ENCODE measurements at regions not wholly inside any gene's neighbourhood (a gene's known extent, or its start where the extent isn't known, plus 50 kb on each side); places are given as distances from the start of the nearest gene placed in this dataset.

DNA sequence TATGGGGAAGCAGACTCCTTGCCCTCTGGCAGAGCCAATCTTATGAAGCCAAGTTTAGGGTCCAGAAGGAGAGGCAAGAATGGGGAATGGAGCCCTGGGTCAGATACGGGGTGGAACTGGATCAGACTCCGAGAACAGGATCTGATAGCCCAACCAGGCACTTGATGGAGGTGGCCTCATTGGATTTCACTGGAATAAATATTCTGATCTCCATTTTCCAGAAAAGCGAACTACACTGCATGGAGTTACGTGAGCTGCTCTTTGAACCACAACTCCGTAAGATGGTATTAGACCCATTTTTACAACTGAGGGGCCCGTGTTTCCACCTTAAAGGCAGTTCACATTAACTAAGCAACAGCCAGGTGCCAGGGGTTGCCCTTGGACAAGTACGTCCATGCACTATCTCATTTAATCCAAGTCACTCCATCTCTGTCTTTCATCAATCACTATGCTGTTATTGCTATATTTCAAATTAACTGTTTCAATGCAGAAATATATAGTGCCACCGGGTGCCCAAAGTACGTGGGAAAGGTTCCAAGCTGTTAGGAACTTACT is 155.2 kb downstream of the BCL11B start:
- DNase-seq = no peak

DNA sequence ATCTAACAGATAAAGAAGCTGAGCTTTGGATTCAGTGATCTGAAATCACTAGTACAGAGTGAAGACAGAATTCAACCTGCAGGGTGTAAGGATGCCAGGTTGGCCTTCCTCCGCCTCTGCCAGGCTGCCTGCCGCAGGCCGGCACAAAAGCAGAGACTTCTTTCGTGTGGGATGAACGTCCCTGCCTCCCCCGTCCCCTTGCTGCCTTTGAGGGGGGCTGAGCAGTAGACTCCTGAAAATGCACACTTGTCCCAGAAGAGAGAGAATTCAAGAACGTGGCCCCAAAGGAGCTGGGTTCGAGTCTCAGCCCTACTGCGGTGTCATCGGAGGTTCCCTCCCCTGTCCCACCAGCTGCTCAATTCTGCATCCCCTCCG is 154.3 kb downstream of the BCL11B start:
- DNase-seq = no peak

GRCh38 chr14:99118046-99118721 is 153.8 kb downstream of the BCL11B start:
- DNase-seq = no peak

DNA sequence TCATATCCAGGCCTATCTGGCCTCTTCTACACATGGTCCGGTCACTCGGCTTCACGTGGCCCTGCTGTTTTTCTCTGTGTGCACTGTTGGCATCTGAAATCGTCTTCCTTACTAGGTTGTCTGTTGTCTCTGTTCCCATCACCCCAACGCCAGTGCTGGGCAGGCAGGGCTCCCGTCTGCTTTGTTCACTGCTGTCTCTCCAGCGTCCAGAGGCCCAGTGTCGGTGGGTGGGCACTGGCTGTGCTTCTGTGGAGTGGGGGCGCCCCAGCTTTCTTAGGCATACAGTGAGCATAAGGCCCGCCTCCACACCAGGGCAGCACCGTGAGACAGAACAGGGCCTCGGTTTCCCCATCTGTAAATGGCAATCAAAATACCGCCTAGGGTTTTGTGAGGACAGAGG is 153.1 kb downstream of the BCL11B start:
- no peak for DNase-seq

Data from stimulated activated naive CD4-positive, alpha-beta T cell treated with Interleukin-2 at 50 U/mL for 16 hours (primary cell).